Psoas muscle (tissue), 7 donors: ENCODE measurements at regions not wholly inside any gene's neighbourhood (a gene's known extent, or its start where the extent isn't known, plus 50 kb on each side); places are given as distances from the start of the nearest gene placed in this dataset.

Experiments used
- ATAC-seq, 4 donors: fragments of 200-7000 bp; cut with Tn5 transposase; one replicate each; pipeline ENCODE4 v1.9.1; 2020; ENCODE audit warnings: moderate library complexity in 3 of 4, mild to moderate bottlenecking in 2 of 4
- DNase-seq, 2 donors: peaks; one replicate each; pipeline ENCODE4 v3.0.0-alpha.2; 2020
- H3K27ac ChIP-seq: fragments of 200-600 bp; one replicate; pipeline ENCODE4 v1.8.0; 2022
- H3K27me3 ChIP-seq, 3 donors: fragments of 200-600 bp in 1 of 3; one replicate each; pipeline versions ENCODE4 v1.6.1 to v1.8.0; 2013 to 2022; ENCODE audit warnings: low read length in 2 of 3, mild to moderate bottlenecking in 2 of 3, moderate library complexity in 1 of 3; ENCODE audit not compliant: insufficient read depth in 3 of 3
- H3K36me3 ChIP-seq, 2 donors: fragments of 200-600 bp in 1 of 2; one replicate each; pipeline versions ENCODE4 v1.6.1 to v1.8.0; 2013 to 2022; ENCODE audit warnings: low read depth in 1 of 2, mild to moderate bottlenecking in 1 of 2, moderate library complexity in 1 of 2; ENCODE audit not compliant: insufficient read depth in 1 of 2
- H3K4me1 ChIP-seq: fragments of 200-600 bp; one replicate; pipeline ENCODE4 v1.8.0; 2022
- H3K4me3 ChIP-seq: fragments of 200-600 bp; one replicate; pipeline ENCODE4 v1.8.0; 2022; ENCODE audit warnings: mild to moderate bottlenecking
- H3K9me3 ChIP-seq: fragments of 200-600 bp; one replicate; pipeline ENCODE4 v1.8.0; 2022
- CTCF ChIP-seq: fragments of 200-600 bp; IDR thresholded peaks from one replicate; pipeline ENCODE4 v1.8.0; 2022; ENCODE audit warnings: antibody characterized with exemption
- WGBS, 3 donors: extraction: QIAGEN DNeasy Blood & Tissue Kit; methylation state at CpG; one replicate each; pipeline versions ENCODE4 v1.1.6 to v1.1.7; 2013; 5-methylcytosine and 5-hydroxymethylcytosine counted together
- intact Hi-C, 2 donors: fragments of 100-400 bp; cut with DNase I; formaldehyde crosslinking; loops; one replicate each; pipeline versions ENCODE4 v1.11.0 to v1.14.2; 2022
- donor health status: healthy with polysubstance abuse.
- donor health status: DM: no; HTN: no; CAD: no; lungs with moderate emphysema.
- donor health status: Bipolar disorder and iron deficiency.
- donor health status: healthy.
- donor health status: DM: yes; HTN: yes; CAD: no.
- donor health status: DM: no; HTN: no; CAD: no.
- donor health status: DM: yes; HTN: yes; CAD: no.

GRCh38 chr7:3105856-3106255, 62.2 kb upstream of the CARD11 start:
- ATAC-seq (no peak), DNase-seq (no peak)
- H3K27me3 ChIP-seq: peaks cover 0 to 3% (median 0%) of the 10 kb centered on the region in 3 donors
- no peaks in the 10 kb centered on the region for H3K9me3 ChIP-seq
- H3K4me3 ChIP-seq: no peak overlapping the region
- no peak overlapping the region for H3K27ac ChIP-seq
- H3K4me1 ChIP-seq: no peaks in the 10 kb centered on the region
- TF ChIP-seq CTCF: no peak
- H3K36me3 ChIP-seq: no peaks in the 10 kb centered on the region
- intact Hi-C loops: loop anchor here in 1 of 2 donors (2.0 kb wide), 1 partner anchor 25 kb away; no protein-coding TSS in a partner anchor

- H3K27me3 ChIP-seq: peaks cover 0 to 3% (median 0%) of the 10 kb centered on the region in 3 donors
- WGBS, 3 donors: 43 to 69% (median 53%) methylated on average over 2 of the region's 2 CpGs
- no peak for TF ChIP-seq CTCF
- H3K9me3 ChIP-seq: no peaks in the 10 kb centered on the region
- H3K36me3 ChIP-seq: no peaks in the 10 kb centered on the region
- H3K4me1 ChIP-seq: no peaks in the 10 kb centered on the region
- intact Hi-C loops: no loop called here
- no peak overlapping the region for H3K27ac ChIP-seq
- ATAC-seq: no peak
- no peak overlapping the region for H3K4me3 ChIP-seq
- no peak for DNase-seq
Measured at GRCh38 chr7:3106361-3106826, 62.7 kb upstream of the CARD11 start.

GRCh38 chr7:3107228-3107763, 63.6 kb upstream of the CARD11 start:
- H3K27me3 ChIP-seq: peaks cover 0 to 3% (median 0%) of the 10 kb centered on the region in 3 donors
- intact Hi-C loops: no loop called here
- no peak overlapping the region for H3K27ac ChIP-seq
- H3K4me3 ChIP-seq: no peak overlapping the region
- H3K36me3 ChIP-seq: no peaks in the 10 kb centered on the region
- 66 to 73% (median 72%) methylated on average over 8 of the region's 8 CpGs for WGBS, 3 donors
- no peaks in the 10 kb centered on the region for H3K4me1 ChIP-seq
- H3K9me3 ChIP-seq: no peaks in the 10 kb centered on the region
- ATAC-seq (no peak), DNase-seq (no peak)
- TF ChIP-seq CTCF: no peak

GRCh38 chr7:3107889-3108570, 64.4 kb upstream of the CARD11 start:
- Histone ChIP-seq H3K4me1 (no peaks in the 10 kb centered on the region), H3K9me3 (no peaks in the 10 kb centered on the region), H3K36me3 (no peaks in the 10 kb centered on the region), H3K4me3 (no peak overlapping the region), H3K27me3 (peaks cover 0 to 3% (median 0%) of the 10 kb centered on the region in 3 donors), H3K27ac (no peak overlapping the region)
- intact Hi-C loops: no loop called here
- no peak for TF ChIP-seq CTCF
- DNase-seq: no peak
- 83 to 86% (median 86%) methylated on average over 8 of the region's 8 CpGs for WGBS, 3 donors
- no peak for ATAC-seq
